SIG-M5 treated with dmso at 0.1 percent for 504 hours (cell line): ENCODE measurements at regions not wholly inside any gene's neighbourhood (a gene's known extent, or its start where the extent isn't known, plus 50 kb on each side); places are given as distances from the start of the nearest gene placed in this dataset.

Experiments used
- DNase-seq: peaks from one replicate; lab custom pipeline; 2025; ENCODE audit not compliant: unreplicated experiment; lab: John Stamatoyannopoulos, UW

- no peak for DNase-seq
These were observed 271.6 kb upstream of the BMP2 start for GRCh38 chr20:6495907-6496306.

- DNase-seq, result peak; percentile 21
These were observed 275.0 kb upstream of the BMP2 start for GRCh38 chr20:6492271-6493055.

GRCh38 chr20:6490849-6491248, 276.6 kb upstream of the BMP2 start:
- no peak for DNase-seq

- DNase-seq, result peak; percentile 99
These were observed 277.9 kb upstream of the BMP2 start for GRCh38 chr20:6489361-6490171.

GRCh38 chr20:6485351-6485750, 282.1 kb upstream of the BMP2 start:
- DNase-seq, result no peak

GRCh38 chr20:6483727-6484126, 283.8 kb upstream of the BMP2 start:
- no peak for DNase-seq

- no peak for DNase-seq
These were observed 285.0 kb upstream of the BMP2 start for GRCh38 chr20:6482486-6482885.

- DNase-seq, result no peak
These were observed 286.9 kb upstream of the BMP2 start for GRCh38 chr20:6480328-6481200.

- DNase-seq, result peak; percentile 38
These were observed 294.3 kb upstream of the BMP2 start for GRCh38 chr20:6473197-6473596.

GRCh38 chr20:6471871-6472270, 295.6 kb upstream of the BMP2 start:
- no peak for DNase-seq

- DNase-seq, result no peak
These were observed 296.3 kb upstream of the BMP2 start for GRCh38 chr20:6471110-6471647.

- no peak for DNase-seq
These were observed 297.8 kb upstream of the BMP2 start for GRCh38 chr20:6469695-6470094.

GRCh38 chr20:6468423-6469116, 298.9 kb upstream of the BMP2 start:
- DNase-seq, result peak; percentile 57

- no peak for DNase-seq
These were observed 299.9 kb upstream of the BMP2 start for GRCh38 chr20:6467562-6467961.

GRCh38 chr20:6466075-6466810, 301.2 kb upstream of the BMP2 start:
- peak; percentile 63 for DNase-seq

- no peak for DNase-seq
These were observed 316.6 kb upstream of the BMP2 start for GRCh38 chr20:6450841-6451240.

- DNase-seq, result no peak
These were observed 317.6 kb upstream of the FERMT1 start for GRCh38 chr20:6440443-6440799.

- DNase-seq, result no peak
These were observed 317.1 kb upstream of the FERMT1 start for GRCh38 chr20:6439737-6440442.

GRCh38 chr20:6434131-6434530, 311.3 kb upstream of the FERMT1 start:
- no peak for DNase-seq
